ENCODE measurements at regions not wholly inside any gene's neighbourhood (a gene's known extent, or its start where the extent isn't known, plus 50 kb on each side); places are given as distances from the start of the nearest gene placed in this dataset.

DNA sequence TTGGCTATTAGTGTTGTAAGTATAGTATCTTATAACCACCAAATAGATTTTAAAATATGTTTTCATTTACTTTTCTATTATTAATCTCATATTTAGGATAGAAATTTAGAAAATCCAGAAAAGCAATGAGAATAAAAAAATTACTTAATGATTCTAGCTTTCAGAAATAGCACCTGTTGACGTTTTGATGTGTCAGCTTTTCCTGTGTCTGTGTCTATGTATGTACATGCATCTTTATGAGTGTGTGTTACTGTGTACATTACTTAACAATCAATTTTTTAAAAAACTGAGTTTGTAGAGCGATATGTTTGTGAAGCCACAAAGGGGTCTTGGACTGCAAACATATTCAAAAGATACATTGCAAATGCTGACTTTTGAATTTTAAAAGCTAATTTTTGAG is 526.9 kb downstream of the BCKDHB start:
- WGBS, 2 donors = 31 to 61% methylated on average over 2 of the region's 2 CpGs
- Histone ChIP-seq H3K27ac (no peak overlapping the region), H3K4me1 (no peaks in the 10 kb centered on the region), H3K9me3 (peaks cover 0 to 23% (median 4%) of the 10 kb centered on the region in 11 donors), H3K36me3 (no peaks in the 10 kb centered on the region), H3K4me3 (no peak overlapping the region), H3K27me3 (no peaks in the 10 kb centered on the region)
- ATAC-seq = no peak
- TF ChIP-seq, protein P1, sequence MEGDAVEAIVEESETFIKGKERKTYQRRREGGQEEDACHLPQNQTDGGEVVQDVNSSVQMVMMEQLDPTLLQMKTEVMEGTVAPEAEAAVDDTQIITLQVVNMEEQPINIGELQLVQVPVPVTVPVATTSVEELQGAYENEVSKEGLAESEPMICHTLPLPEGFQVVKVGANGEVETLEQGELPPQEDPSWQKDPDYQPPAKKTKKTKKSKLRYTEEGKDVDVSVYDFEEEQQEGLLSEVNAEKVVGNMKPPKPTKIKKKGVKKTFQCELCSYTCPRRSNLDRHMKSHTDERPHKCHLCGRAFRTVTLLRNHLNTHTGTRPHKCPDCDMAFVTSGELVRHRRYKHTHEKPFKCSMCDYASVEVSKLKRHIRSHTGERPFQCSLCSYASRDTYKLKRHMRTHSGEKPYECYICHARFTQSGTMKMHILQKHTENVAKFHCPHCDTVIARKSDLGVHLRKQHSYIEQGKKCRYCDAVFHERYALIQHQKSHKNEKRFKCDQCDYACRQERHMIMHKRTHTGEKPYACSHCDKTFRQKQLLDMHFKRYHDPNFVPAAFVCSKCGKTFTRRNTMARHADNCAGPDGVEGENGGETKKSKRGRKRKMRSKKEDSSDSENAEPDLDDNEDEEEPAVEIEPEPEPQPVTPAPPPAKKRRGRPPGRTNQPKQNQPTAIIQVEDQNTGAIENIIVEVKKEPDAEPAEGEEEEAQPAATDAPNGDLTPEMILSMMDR (IDR thresholded peaks at IDR 0.05) = no peak
- intact Hi-C loops (cut with DNase I) = no loop called here
- DNase-seq = no peak

DNA sequence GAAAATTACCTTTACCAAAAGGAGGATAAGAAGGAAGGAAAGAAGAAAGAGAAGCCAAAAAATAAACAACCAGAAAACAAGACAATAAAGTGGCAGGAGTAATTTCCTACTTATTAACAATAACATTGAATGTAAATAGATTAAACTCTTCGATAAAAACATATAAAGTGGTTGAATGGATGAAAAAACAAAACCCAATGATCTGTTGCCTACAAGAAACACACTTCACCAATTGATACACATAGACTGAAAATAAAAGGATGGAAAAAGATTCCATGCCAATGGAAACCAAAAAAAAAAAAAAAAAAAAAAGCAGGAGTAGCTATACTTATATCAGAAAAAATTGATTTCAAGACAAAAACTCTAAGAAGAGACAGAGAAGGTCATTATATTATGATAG is 518.9 kb downstream of the BCKDHB start:
- Histone ChIP-seq H3K9me3 (peaks cover 0 to 55% (median 11%) of the 10 kb centered on the region in 11 donors), H3K4me1 (peaks cover 0 to 8% (median 0%) of the 10 kb centered on the region in 9 donors), H3K27me3 (no peaks in the 10 kb centered on the region), H3K36me3 (no peaks in the 10 kb centered on the region), H3K27ac (no peak overlapping the region), H3K4me3 (no peak overlapping the region)
- no peak for DNase-seq
- intact Hi-C loops (cut with DNase I) = no loop called here
- 86 to 88% methylated on average over 1 of the region's 1 CpG for WGBS, 2 donors
- no peak for ATAC-seq
- TF ChIP-seq, protein P1 (IDR thresholded peaks at IDR 0.05) = no peak

DNA sequence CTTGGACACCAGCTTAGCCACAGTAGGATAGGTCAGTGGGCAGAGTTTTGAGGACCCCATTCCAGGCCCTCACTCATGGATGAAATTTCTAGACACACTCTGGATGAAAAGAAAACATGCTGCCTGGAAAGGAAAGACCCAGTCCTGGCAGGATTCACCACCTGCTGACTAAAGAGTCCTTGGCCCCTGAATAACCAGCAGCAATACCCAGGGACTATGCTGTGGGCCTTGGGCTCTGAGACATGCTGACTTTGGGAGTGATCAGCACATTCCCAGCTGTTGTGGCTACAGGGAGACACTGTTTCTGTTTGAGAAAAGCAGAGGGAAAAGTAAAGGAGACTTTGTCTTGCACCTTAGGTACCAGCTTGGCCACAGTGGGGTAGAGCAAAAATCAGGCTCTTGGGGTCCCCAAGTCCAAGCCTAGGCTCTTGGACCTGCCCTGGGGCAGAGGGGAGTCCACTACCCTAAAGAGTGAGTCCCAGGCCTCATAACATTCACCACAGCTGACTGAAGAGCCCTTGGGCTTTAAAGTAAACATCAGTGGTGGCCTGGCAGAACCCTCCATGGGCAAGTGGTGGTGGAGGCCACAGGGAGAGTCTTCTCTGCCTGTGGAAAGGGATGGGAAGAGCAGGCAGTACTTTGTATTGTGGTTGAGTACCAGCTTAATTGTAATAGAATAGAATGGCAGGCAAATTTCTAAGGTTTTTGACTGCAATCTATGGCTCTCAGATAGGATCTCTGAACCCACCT is 516.8 kb downstream of the BCKDHB start:
- Histone ChIP-seq H3K4me1 (peaks cover 0 to 8% (median 0%) of the 10 kb centered on the region in 9 donors), H3K9me3 (peaks cover 0 to 48% (median 11%) of the 10 kb centered on the region in 11 donors), H3K36me3 (no peaks in the 10 kb centered on the region), H3K4me3 (no peak overlapping the region), H3K27me3 (no peaks in the 10 kb centered on the region), H3K27ac (no peak overlapping the region)
- no peak for DNase-seq
- intact Hi-C loops (cut with DNase I) = no loop called here
- TF ChIP-seq, protein P1 (IDR thresholded peaks at IDR 0.05) = no peak
- ATAC-seq = no peak

DNA sequence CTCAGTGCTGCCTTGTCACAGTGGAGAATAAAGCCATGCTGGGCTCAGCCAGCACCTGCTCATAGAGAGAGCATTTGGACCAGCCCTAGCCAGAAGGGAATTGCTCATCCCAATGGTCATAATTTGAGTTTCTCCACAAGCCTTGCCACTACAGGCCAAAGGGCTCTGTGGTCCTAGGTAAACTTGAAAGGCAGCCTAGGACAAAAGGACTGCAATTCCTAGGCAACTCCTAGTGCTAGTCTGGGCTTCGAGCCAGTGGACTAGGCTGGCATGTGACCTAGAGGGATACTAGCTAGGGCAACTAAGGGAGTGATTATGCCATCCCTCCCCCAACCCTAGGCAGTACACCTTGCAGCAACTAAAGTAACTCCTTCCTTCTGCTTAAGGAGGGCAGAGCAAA is 516.2 kb downstream of the BCKDHB start:
- Histone ChIP-seq H3K36me3 (no peaks in the 10 kb centered on the region), H3K4me1 (peaks cover 0 to 8% (median 0%) of the 10 kb centered on the region in 9 donors), H3K4me3 (no peak overlapping the region), H3K27ac (peak overlapping the region in 2 of 10 donors; percentile 6 to 30), H3K9me3 (peaks cover 0 to 42% (median 8%) of the 10 kb centered on the region in 11 donors), H3K27me3 (no peaks in the 10 kb centered on the region)
- TF ChIP-seq, protein P1 (IDR thresholded peaks at IDR 0.05) = no peak
- DNase-seq = peak; percentile 34 to 59
- WGBS, 2 donors = 52 to 70% methylated on average over 1 of the region's 1 CpG
- intact Hi-C loops (cut with DNase I) = no loop called here
- peak; percentile 61 to 99 (median 87) for ATAC-seq
